Nucleus accumbens (tissue), 56 donors: ENCODE measurements at regions not wholly inside any gene's neighbourhood (a gene's known extent, or its start where the extent isn't known, plus 50 kb on each side); places are given as distances from the start of the nearest gene placed in this dataset.

Source experiments
- DNase-seq, 56 donors: peaks; one replicate each; lab custom pipeline; 2025; lab: John Stamatoyannopoulos, UW

GRCh38 chr14:38536376-38537038, 280.6 kb upstream of the CLEC14A start:
- no peak for DNase-seq

- DNase-seq, result no peak
Measured at GRCh38 chr14:38528582-38528981, 272.7 kb upstream of the CLEC14A start.

- no peak for DNase-seq
Measured at GRCh38 chr14:38527502-38527878, 271.6 kb upstream of the CLEC14A start.

GRCh38 chr14:38526826-38527501, 271.1 kb upstream of the CLEC14A start:
- no peak for DNase-seq

GRCh38 chr14:38524636-38525509, 269.0 kb upstream of the CLEC14A start:
- DNase-seq, result no peak

GRCh38 chr14:38522724-38523123, 266.8 kb upstream of the CLEC14A start:
- no peak for DNase-seq

- no peak for DNase-seq
Measured at GRCh38 chr14:38521591-38521990, 265.7 kb upstream of the CLEC14A start.

GRCh38 chr14:38517426-38517825, 261.5 kb upstream of the CLEC14A start:
- DNase-seq, result no peak

- DNase-seq, result no peak
Measured at GRCh38 chr14:38512236-38512635, 256.3 kb upstream of the CLEC14A start.

- no peak for DNase-seq
Measured at GRCh38 chr14:38507299-38507698, 251.4 kb upstream of the CLEC14A start.

- no peak for DNase-seq
Measured at GRCh38 chr14:38505973-38506249, 250.0 kb upstream of the CLEC14A start.

- DNase-seq, result no peak
Measured at GRCh38 chr14:38505221-38505972, 249.5 kb upstream of the CLEC14A start.

GRCh38 chr14:38504175-38504574, 248.3 kb upstream of the CLEC14A start:
- no peak for DNase-seq

- DNase-seq, result no peak
Measured at GRCh38 chr14:38502239-38502638, 246.3 kb upstream of the CLEC14A start.

- no peak for DNase-seq
Measured at GRCh38 chr14:38500125-38500524, 244.2 kb upstream of the CLEC14A start.

- no peak for DNase-seq
Measured at GRCh38 chr14:38496092-38496491, 240.2 kb upstream of the CLEC14A start.

- no peak for DNase-seq
Measured at GRCh38 chr14:38490273-38490672, 234.4 kb upstream of the CLEC14A start.

- no peak for DNase-seq
Measured at GRCh38 chr14:38485026-38485425, 229.1 kb upstream of the CLEC14A start.

- DNase-seq, result no peak
Measured at GRCh38 chr14:38481952-38482678, 226.2 kb upstream of the CLEC14A start.

GRCh38 chr14:38469156-38469555, 213.3 kb upstream of the CLEC14A start:
- no peak for DNase-seq
